DOHH2 (cell line): ENCODE measurements at regions not wholly inside any gene's neighbourhood (a gene's known extent, or its start where the extent isn't known, plus 50 kb on each side); places are given as distances from the start of the nearest gene placed in this dataset.

Experiments used
- CTCF ChIP-seq: fragments of 200-600 bp; sonication (generic); IDR thresholded peaks from one replicate; pipeline ENCODE4 v1.5.1; 2014; ENCODE audit warnings: antibody characterized with exemption, mild to moderate bottlenecking, low read depth, low read length; ENCODE audit not compliant: poor library complexity, severe bottlenecking
- EZH2phosphoT487 ChIP-seq: fragments of 200-600 bp; sonication (generic); IDR thresholded peaks from 2 replicates; pipeline ENCODE4 v1.6.1; 2017; ENCODE audit warnings: borderline replicate concordance, mild to moderate bottlenecking, antibody characterized with exemption, low read length, moderate library complexity, mixed read lengths

DNA sequence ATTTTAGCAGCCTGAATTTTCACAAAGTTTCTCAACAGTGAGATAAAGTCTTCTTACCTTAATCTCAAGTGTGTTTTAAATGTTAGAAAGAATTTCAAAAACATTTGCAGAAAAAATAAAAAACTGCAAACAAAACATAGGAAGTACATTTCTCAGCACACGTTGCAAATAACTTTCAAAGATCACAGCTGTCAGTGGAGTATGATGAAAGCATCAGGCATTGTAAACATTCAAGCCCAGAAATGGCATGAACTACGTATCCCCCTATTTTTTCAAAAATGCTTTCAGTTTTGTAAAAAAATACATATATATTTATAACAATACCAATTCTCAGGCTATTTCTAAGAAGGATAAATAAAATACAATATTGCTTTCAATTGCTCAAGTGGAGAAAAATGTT, 320.6 kb upstream of the TFPI start:
- no peak for TF ChIP-seq CTCF
- no peak for TF ChIP-seq EZH2phosphoT487
